HG03175 (cell line): ENCODE measurements at regions not wholly inside any gene's neighbourhood (a gene's known extent, or its start where the extent isn't known, plus 50 kb on each side); places are given as distances from the start of the nearest gene placed in this dataset.

Experiments used
- ATAC-seq: cut with Tn5 transposase; IDR thresholded peaks from one replicate; pipeline ENCODE4 v1.9.1; 2021; ENCODE audit warnings: mild to moderate bottlenecking, moderate library complexity; ENCODE audit not compliant: unreplicated experiment

DNA sequence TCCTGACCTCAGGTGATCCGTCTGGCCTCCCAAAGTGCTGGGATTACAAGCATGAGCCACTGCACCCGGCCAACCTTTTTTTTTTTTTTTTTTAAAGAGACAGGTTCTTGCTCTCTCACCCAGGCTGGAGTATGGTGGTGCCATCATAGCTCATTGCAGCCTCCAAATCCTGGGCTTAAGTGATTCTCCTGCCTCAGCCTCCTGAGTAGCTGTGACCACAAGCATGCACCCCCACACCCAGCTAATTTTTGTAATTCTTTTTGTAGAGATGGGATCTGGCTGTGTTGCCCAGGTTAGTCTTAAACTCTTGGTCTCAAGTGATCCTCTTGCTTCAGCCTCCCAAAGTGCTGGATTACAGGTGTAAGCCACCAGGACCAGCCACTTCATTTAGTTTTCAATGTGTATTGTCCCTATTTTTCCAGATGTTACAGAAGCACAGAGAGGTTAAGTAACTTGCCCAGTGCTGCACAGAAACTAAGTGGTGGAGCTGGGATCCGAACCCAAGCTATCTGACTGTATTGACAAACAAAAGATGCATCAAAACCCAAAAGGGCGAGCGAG is 55.6 kb upstream of the GRK3 start:
- ATAC-seq, result no peak

DNA sequence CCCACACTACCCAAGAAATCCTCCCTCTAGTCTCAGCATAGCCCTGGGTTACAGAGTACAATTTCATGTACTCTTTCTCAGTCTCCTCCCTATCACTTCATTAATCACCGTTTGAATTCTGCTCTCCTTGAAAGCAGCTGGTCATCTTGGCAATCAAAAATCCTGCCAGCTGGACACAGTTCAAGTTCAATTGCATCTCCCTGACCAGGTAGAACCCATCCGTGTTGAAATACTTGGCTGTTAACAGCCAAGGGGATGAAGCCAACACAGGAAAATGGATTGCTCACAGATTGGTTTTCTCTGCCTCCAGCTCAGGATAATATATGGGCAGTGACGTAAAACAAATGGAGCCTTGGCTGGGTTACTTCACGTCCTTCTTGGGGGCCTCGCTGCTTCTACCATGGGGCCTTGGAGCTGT is 55.1 kb upstream of the GRK3 start:
- ATAC-seq, result no peak

DNA sequence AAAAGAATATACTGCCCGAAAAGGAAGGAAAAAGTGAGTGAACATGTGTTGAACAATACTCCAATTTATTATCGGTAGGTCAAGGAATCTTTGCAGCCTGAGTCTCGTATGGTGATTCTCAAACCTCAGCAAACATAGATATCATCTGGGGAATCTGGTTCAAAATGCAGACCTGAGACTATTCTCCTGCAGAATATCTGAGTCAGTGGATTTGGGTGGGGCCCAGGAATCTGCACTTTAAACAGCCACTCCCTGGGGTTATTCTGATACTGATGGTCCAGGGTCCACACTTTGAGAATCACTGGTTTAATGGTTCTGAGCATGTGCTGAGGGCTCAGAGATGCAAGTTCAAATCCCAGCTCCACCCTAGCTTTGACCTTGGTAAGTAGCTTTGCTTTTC is 53.6 kb upstream of the GRK3 start:
- ATAC-seq, result no peak

DNA sequence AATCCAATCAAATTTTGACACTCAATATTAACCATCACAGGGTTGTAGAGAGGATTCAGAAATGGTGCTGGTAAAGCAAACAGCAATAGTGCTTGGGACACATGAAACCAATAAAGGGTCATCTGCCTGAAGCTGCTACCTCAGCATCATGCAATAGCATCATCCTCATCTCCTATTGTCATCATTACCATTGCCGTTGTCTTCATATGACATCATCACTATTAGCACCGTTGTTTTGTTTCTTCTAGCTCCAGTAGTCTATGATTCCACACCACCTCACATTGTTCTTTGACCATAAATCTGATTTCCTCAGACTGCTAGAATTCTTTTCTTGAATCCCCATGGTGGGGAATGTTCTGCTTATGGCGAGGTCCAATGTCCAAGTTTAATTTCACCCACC is 52.8 kb upstream of the GRK3 start:
- ATAC-seq, result no peak

DNA sequence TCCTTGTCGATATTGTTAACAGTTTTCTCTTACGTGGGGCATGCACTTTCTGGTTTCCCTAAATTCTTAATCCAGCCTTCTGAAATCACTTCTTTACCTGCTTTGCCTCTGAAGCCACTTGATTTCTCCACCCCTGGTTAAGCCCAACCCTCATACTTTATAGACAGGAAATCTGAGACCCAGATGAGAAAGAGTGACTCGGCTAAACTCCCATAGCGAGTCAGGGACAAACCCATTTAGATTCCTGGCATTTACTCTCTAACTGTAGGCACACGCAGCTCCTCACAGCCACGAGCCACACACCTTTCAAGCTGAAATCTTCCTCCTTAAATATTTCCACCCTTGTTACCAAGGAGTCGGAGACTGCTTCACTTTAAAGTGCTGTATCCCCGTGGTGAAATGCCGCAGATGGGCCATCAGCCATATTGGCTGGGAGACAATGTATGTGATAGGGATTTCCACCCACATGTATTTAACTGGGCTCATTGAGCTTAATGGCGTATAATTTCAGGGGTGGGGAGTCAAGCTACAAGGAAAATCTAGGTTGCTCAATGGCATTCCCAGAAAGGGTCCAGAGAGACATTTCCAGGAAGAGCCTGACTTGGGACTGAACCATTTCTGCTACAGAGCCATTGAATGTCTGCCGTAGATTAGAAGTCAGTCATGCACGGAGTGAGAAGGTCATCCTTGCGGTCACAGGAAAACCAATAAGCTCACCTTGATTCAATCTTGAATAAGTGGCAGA is 49.9 kb upstream of the GRK3 start:
- no peak for ATAC-seq
